Panc1 (cell line): ENCODE measurements at regions not wholly inside any gene's neighbourhood (a gene's known extent, or its start where the extent isn't known, plus 50 kb on each side); places are given as distances from the start of the nearest gene placed in this dataset.

ENCODE experiments used
- ATAC-seq: fragments of 200-7000 bp; cut with Tn5 transposase; 2 replicates; pipeline ENCODE4 v1.9.1; 2020; ENCODE audit warnings: mild to moderate bottlenecking, moderate library complexity
- BruUV-seq: library from RNA; stranded (reverse); fragments of 400-500 nt; replicated peaks from 2 replicates; lab custom pipeline; 2021; lab: Mats Ljungman, UMichigan
- CTCF ChIA-PET: fragments of 300-600 bp; sonication (Branson Sonifier 250); formaldehyde crosslinking; loops from one replicate; lab custom pipeline; 2022; ENCODE audit warnings: antibody characterized with exemption; lab: Charles Lee
- POLR2A ChIA-PET: fragments of 300-600 bp; sonication (Branson Sonifier 250); formaldehyde crosslinking; loops from one replicate; lab custom pipeline; 2022; ENCODE audit warnings: antibody characterized with exemption; lab: Charles Lee
- DNase-seq: peaks from one replicate; pipeline ENCODE4 v3.0.0-alpha.2; 2010; ENCODE audit warnings: low read depth, low spot score
- H3K27ac ChIP-seq: 2 replicates; pipeline ENCODE4 v1.5.1; 2011; ENCODE audit warnings: mild to moderate bottlenecking, low read length, inconsistent platforms
- H3K27me3 ChIP-seq: fragments of 200-500 bp; sonication (Bioruptor generic); 2 replicates; pipeline ENCODE4 v1.6.0; 2014; ENCODE audit warnings: low read length, inconsistent platforms; ENCODE audit not compliant: control insufficient read depth, insufficient read depth
- H3K36me3 ChIP-seq: fragments of 200-500 bp; sonication (Bioruptor generic); 2 replicates; pipeline ENCODE4 v1.5.1; 2014; ENCODE audit warnings: inconsistent platforms, mild to moderate bottlenecking, low read length, moderate library complexity; ENCODE audit not compliant: control insufficient read depth, insufficient read depth
- H3K4me1 ChIP-seq: 2 replicates; pipeline ENCODE4 v1.5.1; 2011; ENCODE audit warnings: inconsistent platforms, mild to moderate bottlenecking, low read length, moderate library complexity; ENCODE audit not compliant: control insufficient read depth, insufficient read depth
- H3K4me3 ChIP-seq, 2 experiments: 2 replicates each; pipeline ENCODE4 v1.5.1; 2011 to 2012; ENCODE audit warnings: low read depth in 2 of 2, low read length in 2 of 2, mild to moderate bottlenecking in 2 of 2, inconsistent platforms in 1 of 2, moderate library complexity in 1 of 2
- H3K9me3 ChIP-seq: fragments of 200-500 bp; sonication (Bioruptor generic); 2 replicates; pipeline ENCODE4 v1.5.1; 2014; ENCODE audit warnings: low read depth, mild to moderate bottlenecking, inconsistent platforms, low read length, moderate library complexity; ENCODE audit not compliant: control insufficient read depth, insufficient read depth
- CTCF ChIP-seq: fragments of 450-650 bp; IDR thresholded peaks from 2 replicates; pipeline ENCODE4 v1.5.1; 2017; ENCODE audit warnings: mild to moderate bottlenecking
- POLR2AphosphoS5 ChIP-seq: IDR thresholded peaks from 2 replicates; pipeline ENCODE4 v1.6.1; 2012; ENCODE audit warnings: mild to moderate bottlenecking, low read depth, low read length, moderate library complexity
- REST ChIP-seq, 2 experiments: IDR thresholded peaks; 2 replicates each; pipeline ENCODE4 v1.6.1; 2011 to 2012; ENCODE audit warnings: low read depth in 2 of 2, control low read depth in 1 of 2, low read length in 1 of 2, mild to moderate bottlenecking in 1 of 2, moderate library complexity in 1 of 2; ENCODE audit not compliant: insufficient read depth in 1 of 2
- SIN3A ChIP-seq: IDR thresholded peaks from 2 replicates; pipeline ENCODE4 v1.6.1; 2012; ENCODE audit warnings: low read depth, mild to moderate bottlenecking, low read length, moderate library complexity, borderline replicate concordance; ENCODE audit not compliant: insufficient read depth
- TCF7L2 ChIP-seq: IDR thresholded peaks from 2 replicates; pipeline ENCODE4 v1.6.1; 2011; ENCODE audit warnings: mild to moderate bottlenecking, low read depth, low read length, inconsistent platforms
- in situ Hi-C: cut with HindIII; loops from 2 replicates; pipeline ENCODE4 v1.10.0; 2016; ENCODE audit warnings: low sequenced_read_pairs, low pct_unique_long_range_greater_than_20kb
- intact Hi-C: fragments of 100-400 bp; cut with micrococcal nuclease; formaldehyde crosslinking; loops from one replicate; pipeline ENCODE4 v1.10.0; 2022; ENCODE audit not compliant: unreplicated experiment

GRCh38 chr20:39333211-39333610, 371.1 kb downstream of the DHX35 start:
- Histone ChIP-seq H3K4me1 (no peaks in the 10 kb centered on the region), H3K4me3 (no peak overlapping the region), H3K9me3 (no peaks in the 10 kb centered on the region), H3K36me3 (no peaks in the 10 kb centered on the region), H3K27ac (no peak overlapping the region), H3K27me3 (no peaks in the 10 kb centered on the region)
- ChIA-PET POLR2A (no interaction called here), CTCF (no interaction called here)
- no peak for TF ChIP-seq POLR2AphosphoS5
- no peak for TF ChIP-seq REST (IDR thresholded peaks at IDR 0.05; ENCODE audit: insufficient read depth in 1 of 2, low read depth in 2 of 2, low read length in 1 of 2)
- no peak for TF ChIP-seq TCF7L2
- TF ChIP-seq CTCF: no peak
- no peak for TF ChIP-seq SIN3A
- BruUV-seq: no TSS peak
- in situ Hi-C loops: no loop called here
- intact Hi-C loops: no loop called here
- no peak for ATAC-seq
- DNase-seq: no peak

GRCh38 chr20:39328347-39328746, 366.2 kb downstream of the DHX35 start:
- Histone ChIP-seq H3K27me3 (no peaks in the 10 kb centered on the region), H3K36me3 (no peaks in the 10 kb centered on the region), H3K4me1 (no peaks in the 10 kb centered on the region), H3K9me3 (no peaks in the 10 kb centered on the region), H3K4me3 (no peak overlapping the region), H3K27ac (no peak overlapping the region)
- intact Hi-C loops (no loop called here), in situ Hi-C loops (no loop called here)
- no peak for ATAC-seq
- POLR2A ChIA-PET: no interaction called here
- no TSS peak for BruUV-seq
- CTCF ChIA-PET: no interaction called here
- TF ChIP-seq TCF7L2 (no peak), CTCF (no peak), POLR2AphosphoS5 (no peak), REST (IDR thresholded peaks at IDR 0.05; ENCODE audit: insufficient read depth in 1 of 2, low read depth in 2 of 2, low read length in 1 of 2) (no peak), SIN3A (no peak)
- DNase-seq: no peak
